Breast epithelium (tissue), 4 donors: ENCODE measurements at regions not wholly inside any gene's neighbourhood (a gene's known extent, or its start where the extent isn't known, plus 50 kb on each side); places are given as distances from the start of the nearest gene placed in this dataset.

Experiments used
- DNase-seq, 2 donors: peaks; one replicate each; pipeline ENCODE4 v3.0.0-alpha.2; 2019; ENCODE audit warnings: low spot score in 2 of 2
- H3K27ac ChIP-seq, 2 donors: fragments of 200-600 bp; sonication (generic) in 1 of 2; one replicate each; pipeline ENCODE4 v1.5.1; 2016 to 2019; ENCODE audit warnings: mild to moderate bottlenecking in 1 of 2
- H3K27me3 ChIP-seq, 2 donors: fragments of 200-600 bp; sonication (generic) in 1 of 2; one replicate each; pipeline versions ENCODE4 v1.5.1 to v1.6.0; 2017 to 2019; ENCODE audit warnings: control low read depth in 1 of 2, mild to moderate bottlenecking in 1 of 2
- H3K36me3 ChIP-seq: fragments of 200-600 bp; one replicate; pipeline ENCODE4 v1.5.1; 2019
- H3K4me1 ChIP-seq, 2 donors: fragments of 200-600 bp; sonication (generic); one replicate each; pipeline ENCODE4 v1.5.1; 2016 to 2019; ENCODE audit warnings: control low read depth in 1 of 2
- H3K4me3 ChIP-seq, 3 donors: fragments of 200-600 bp; sonication (generic); 1 replicate in 2 of 3; 2 replicates in 1 of 3; pipeline ENCODE4 v1.5.1; 2016 to 2019; ENCODE audit warnings: mild to moderate bottlenecking in 3 of 3, moderate library complexity in 2 of 3
- H3K9me3 ChIP-seq, 2 donors: fragments of 200-600 bp; sonication (generic) in 1 of 2; one replicate each; pipeline ENCODE4 v1.5.1; 2016 to 2019; ENCODE audit warnings: control low read depth in 1 of 2
- POLR2A ChIP-seq: fragments of 450-650 bp; IDR thresholded peaks from one replicate; pipeline ENCODE4 v1.6.1; 2016; ENCODE audit warnings: antibody characterized with exemption, mild to moderate bottlenecking, moderate library complexity
- POLR2AphosphoS5 ChIP-seq, 3 donors: sonication (generic); formaldehyde crosslinking; IDR thresholded peaks; one replicate each; pipeline ENCODE4 v1.6.1; 2017; ENCODE audit warnings: antibody characterized with exemption in 3 of 3
- intact Hi-C: fragments of 100-400 bp; cut with DNase I; formaldehyde crosslinking; loops from one replicate; pipeline ENCODE4 v1.15.1; 2023; ENCODE audit warnings: low total_unique reads
- TF ChIP-seq, protein P1 (sequence below), 3 donors: fragments of 450-650 bp; IDR thresholded peaks; one replicate each; pipeline ENCODE4 v1.5.1; 2016 to 2017; ENCODE audit warnings: antibody characterized with exemption in 3 of 3, mild to moderate bottlenecking in 3 of 3, moderate library complexity in 3 of 3

DNA sequence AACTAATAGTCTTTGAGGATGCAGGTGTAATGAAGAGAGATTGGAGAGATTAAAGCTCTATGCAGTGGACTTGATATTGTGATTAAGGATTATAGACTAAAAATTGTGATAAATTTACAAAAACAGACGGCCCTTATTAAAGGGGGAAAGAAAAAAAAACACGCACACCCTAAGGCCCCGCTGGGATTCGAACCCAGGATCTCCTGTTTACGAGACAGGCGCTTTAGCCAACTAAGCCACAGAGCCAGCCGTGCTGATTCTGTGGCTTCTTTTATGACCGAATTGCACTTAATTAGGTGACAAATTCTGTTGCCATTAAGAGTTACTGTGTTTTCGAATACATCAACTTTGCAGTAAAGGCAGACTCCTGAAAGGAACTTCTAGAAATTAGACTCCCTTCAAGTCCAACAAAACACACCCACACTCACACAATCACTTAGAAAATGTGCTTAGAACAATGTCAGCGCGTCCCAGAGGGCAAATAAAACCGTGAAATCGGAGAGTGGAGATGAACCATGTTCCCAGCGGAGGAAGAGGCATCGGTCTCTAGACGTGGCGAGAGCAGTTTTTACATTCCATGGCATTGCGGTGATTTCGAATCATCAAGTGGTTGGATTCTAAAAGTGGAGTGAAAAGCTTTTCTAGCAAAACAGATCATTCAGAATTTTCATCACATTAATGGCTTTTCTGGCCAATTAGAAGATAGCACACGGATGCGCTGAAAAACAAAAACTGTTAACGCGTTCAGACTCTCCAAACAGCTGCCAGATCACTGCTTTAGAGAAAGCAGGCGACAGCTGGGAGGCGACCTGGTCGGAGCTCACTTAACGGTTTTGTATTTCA is 122.6 kb downstream of the GPX5 start:
- no peaks in the 10 kb centered on the region for H3K36me3 ChIP-seq
- intact Hi-C loops, result no loop called here
- TF ChIP-seq, protein P1, sequence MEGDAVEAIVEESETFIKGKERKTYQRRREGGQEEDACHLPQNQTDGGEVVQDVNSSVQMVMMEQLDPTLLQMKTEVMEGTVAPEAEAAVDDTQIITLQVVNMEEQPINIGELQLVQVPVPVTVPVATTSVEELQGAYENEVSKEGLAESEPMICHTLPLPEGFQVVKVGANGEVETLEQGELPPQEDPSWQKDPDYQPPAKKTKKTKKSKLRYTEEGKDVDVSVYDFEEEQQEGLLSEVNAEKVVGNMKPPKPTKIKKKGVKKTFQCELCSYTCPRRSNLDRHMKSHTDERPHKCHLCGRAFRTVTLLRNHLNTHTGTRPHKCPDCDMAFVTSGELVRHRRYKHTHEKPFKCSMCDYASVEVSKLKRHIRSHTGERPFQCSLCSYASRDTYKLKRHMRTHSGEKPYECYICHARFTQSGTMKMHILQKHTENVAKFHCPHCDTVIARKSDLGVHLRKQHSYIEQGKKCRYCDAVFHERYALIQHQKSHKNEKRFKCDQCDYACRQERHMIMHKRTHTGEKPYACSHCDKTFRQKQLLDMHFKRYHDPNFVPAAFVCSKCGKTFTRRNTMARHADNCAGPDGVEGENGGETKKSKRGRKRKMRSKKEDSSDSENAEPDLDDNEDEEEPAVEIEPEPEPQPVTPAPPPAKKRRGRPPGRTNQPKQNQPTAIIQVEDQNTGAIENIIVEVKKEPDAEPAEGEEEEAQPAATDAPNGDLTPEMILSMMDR (IDR thresholded peaks at IDR 0.05), result no peak
- TF ChIP-seq POLR2AphosphoS5 (IDR thresholded peaks at IDR 0.05), result no peak
- TF ChIP-seq POLR2A, result no peak
- H3K9me3 ChIP-seq, result no peaks in the 10 kb centered on the region
- no peak overlapping the region for H3K27ac ChIP-seq
- peak overlapping the region; percentile 28 to 56 (median 48) for H3K4me3 ChIP-seq
- H3K4me1 ChIP-seq, result no peaks in the 10 kb centered on the region
- DNase-seq, result no peak
- peaks cover 0 to 40% of the 10 kb centered on the region in 2 donors for H3K27me3 ChIP-seq

DNA sequence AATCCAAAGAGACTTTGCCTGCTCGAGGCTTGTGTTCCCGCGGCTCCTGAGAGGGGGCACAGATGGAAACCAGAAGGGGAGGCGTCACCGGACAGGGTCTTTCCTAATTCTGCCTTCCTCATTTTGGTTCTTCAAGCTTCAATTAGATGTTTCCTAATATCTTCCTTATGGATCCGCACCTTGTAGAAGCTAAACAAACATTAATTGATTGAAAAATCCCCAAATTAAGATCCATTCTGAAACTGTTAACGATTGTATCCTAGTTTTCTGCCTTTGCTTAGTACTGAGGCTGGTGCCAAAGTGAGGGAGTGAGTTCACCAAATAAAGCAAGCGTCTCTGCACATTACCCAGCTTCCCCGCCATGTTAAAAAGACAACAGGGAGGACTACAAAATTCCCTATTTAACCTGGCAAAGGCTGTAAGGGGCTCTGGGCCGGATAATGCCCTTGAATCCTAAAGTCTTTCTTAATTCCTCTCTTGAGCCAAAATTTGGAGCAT is 123.2 kb downstream of the GPX5 start:
- Histone ChIP-seq H3K4me3 (peak overlapping the region; percentile 28 to 56 (median 48)), H3K27me3 (peaks cover 0 to 42% of the 10 kb centered on the region in 2 donors), H3K27ac (no peak overlapping the region), H3K4me1 (no peaks in the 10 kb centered on the region), H3K9me3 (no peaks in the 10 kb centered on the region), H3K36me3 (no peaks in the 10 kb centered on the region)
- intact Hi-C loops, result no loop called here
- TF ChIP-seq POLR2A (no peak), POLR2AphosphoS5 (IDR thresholded peaks at IDR 0.05) (no peak)
- TF ChIP-seq, protein P1 (IDR thresholded peaks at IDR 0.05), result no peak
- no peak for DNase-seq

DNA sequence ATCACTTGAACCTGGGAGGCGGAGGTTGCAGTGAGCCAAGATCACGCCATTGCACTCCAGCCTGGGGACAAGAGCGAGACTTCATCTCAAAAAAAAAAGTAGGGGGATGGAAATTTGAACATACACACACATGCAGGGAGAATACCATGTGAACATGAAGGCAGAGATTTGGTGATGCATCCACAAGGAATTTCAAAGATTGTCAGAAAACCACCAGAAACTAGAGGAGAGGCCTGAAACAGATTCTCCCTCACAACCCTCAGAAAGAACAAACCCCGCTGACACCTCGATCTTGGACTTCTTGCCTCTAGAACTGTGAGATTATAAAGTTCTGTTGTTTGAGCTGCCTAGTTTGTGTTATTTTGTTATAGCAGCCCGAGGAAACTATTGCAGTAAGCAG is 125.5 kb downstream of the GPX5 start:
- Histone ChIP-seq H3K27ac (no peak overlapping the region), H3K27me3 (peaks cover 0 to 42% of the 10 kb centered on the region in 2 donors), H3K36me3 (no peaks in the 10 kb centered on the region), H3K4me1 (no peaks in the 10 kb centered on the region), H3K9me3 (no peaks in the 10 kb centered on the region), H3K4me3 (no peak overlapping the region)
- TF ChIP-seq POLR2AphosphoS5 (IDR thresholded peaks at IDR 0.05) (no peak), POLR2A (no peak)
- TF ChIP-seq, protein P1 (IDR thresholded peaks at IDR 0.05), result no peak
- intact Hi-C loops, result no loop called here
- DNase-seq, result no peak

DNA sequence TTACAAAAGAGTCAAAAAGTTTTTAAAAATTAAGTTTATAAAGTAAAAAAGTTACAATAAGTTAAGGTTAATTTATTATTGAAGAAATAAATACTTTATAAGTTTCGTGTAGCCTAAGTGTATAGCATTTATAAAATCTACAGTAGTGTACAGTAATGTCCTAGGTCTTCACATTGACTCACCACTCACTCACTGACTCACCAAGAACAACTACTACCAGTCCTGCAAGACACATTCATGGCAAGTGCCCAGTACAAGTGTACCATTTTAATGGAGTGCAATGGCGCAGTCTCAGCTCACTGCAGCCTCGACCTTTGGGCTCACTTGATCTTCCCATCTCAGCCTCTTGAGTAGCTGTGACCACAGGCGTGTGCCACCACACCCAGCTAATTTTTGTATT is 128.2 kb downstream of the GPX5 start:
- TF ChIP-seq POLR2AphosphoS5 (IDR thresholded peaks at IDR 0.05) (no peak), POLR2A (no peak)
- TF ChIP-seq, protein P1 (IDR thresholded peaks at IDR 0.05), result no peak
- intact Hi-C loops, result no loop called here
- no peaks in the 10 kb centered on the region for H3K36me3 ChIP-seq
- H3K27ac ChIP-seq, result no peak overlapping the region
- DNase-seq, result no peak
- peaks cover 0 to 47% of the 10 kb centered on the region in 2 donors for H3K27me3 ChIP-seq
- H3K4me3 ChIP-seq, result no peak overlapping the region
- H3K4me1 ChIP-seq, result no peaks in the 10 kb centered on the region
- no peaks in the 10 kb centered on the region for H3K9me3 ChIP-seq

DNA sequence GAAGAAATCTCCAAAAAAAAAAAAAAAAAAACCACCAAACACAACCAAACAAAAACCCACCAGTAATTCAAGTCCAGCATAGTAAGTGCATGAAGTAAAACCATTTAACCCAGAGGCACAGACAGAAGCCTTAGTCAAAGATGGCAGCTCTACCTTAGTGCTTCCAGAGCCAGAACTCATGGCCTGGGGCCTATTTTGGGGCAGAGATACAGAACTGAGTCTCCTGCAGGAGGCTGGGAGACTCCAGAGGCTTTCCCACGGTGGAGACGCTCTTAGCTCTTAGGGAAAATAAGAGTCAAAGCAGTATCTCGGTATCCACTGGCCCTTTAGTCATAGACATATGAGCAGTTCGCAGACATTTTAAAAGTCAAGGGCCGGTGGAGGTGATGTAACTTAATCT is 129.5 kb downstream of the GPX5 start:
- intact Hi-C loops, result loop anchor here (5.0 kb wide), 1 partner anchor 208 kb away; no protein-coding TSS in a partner anchor
- Histone ChIP-seq H3K4me1 (no peaks in the 10 kb centered on the region), H3K27ac (no peak overlapping the region), H3K4me3 (no peak overlapping the region), H3K36me3 (no peaks in the 10 kb centered on the region), H3K9me3 (no peaks in the 10 kb centered on the region), H3K27me3 (peaks cover 0 to 42% of the 10 kb centered on the region in 2 donors)
- no peak for DNase-seq
- no peak for TF ChIP-seq POLR2A
- TF ChIP-seq, protein P1 (IDR thresholded peaks at IDR 0.05), result no peak
- no peak for TF ChIP-seq POLR2AphosphoS5 (IDR thresholded peaks at IDR 0.05)
